GM21529 (cell line): ENCODE measurements at regions not wholly inside any gene's neighbourhood (a gene's known extent, or its start where the extent isn't known, plus 50 kb on each side); places are given as distances from the start of the nearest gene placed in this dataset.

Experiments used
- ATAC-seq: cut with Tn5 transposase; IDR thresholded peaks from one replicate; pipeline ENCODE4 v1.9.1; 2021; ENCODE audit not compliant: unreplicated experiment

DNA sequence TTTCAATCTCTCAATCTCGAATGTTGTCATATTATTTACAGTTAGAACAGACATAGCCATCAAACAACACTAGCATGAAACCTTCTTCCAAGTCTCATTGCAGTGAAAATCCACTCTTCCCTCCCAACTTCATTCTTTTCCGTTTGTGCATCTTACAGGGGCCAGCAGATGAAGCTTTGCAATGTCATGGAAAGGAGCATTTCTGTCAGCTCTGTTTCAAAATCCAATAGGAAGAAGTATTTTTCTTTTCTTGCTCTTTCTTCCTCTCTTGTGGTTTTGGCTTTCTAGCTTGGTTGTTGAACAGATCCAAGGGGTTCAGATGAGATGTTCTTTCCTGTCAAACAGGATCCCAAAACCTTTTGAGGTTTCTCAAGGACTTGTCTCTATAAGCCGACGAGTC, 416.6 kb downstream of the AEBP2 start:
- ATAC-seq: no peak

- no peak for ATAC-seq
Observed at GRCh38 chr12:19856389-19856788, 417.1 kb downstream of the AEBP2 start.

DNA sequence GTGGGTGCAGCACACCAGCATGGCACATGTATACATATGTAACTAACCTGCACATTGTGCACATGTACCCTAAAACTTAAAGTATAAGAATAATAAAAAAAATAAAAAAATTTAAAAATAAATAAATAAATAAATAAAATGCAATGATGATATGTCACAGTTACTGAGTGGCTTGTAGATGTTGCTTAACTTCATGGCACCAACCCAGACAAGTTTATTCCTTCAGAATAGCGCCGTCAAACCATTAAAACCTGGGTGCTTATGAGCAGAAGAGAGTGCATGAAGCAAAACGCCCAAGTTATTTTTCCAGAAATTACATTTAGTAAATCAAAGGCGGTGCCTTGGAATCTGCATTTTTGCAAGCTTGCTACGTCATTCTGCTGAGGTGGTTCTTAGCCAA, 417.9 kb downstream of the AEBP2 start:
- ATAC-seq: no peak

DNA sequence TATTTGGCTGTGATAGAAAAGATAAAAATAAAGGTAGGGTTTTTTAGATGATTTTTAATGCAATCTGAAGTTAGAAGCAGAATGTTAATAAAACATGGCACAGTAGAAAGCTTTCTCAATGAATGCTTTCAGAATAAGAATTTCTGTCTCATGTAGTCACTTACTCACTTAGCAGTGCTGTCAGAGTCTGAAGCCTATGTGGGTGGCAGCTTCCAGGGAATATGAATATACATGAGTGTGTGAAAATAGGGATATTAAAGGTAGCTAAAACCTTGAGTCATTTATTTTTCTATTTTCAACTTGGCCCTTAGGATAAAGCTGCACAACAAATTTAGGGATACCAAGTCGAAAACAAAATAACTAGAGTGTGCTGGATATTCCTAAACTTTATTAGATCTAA, 427.9 kb downstream of the AEBP2 start:
- ATAC-seq: no peak

GRCh38 chr12:19867970-19868369, 428.7 kb downstream of the AEBP2 start:
- ATAC-seq: no peak

DNA sequence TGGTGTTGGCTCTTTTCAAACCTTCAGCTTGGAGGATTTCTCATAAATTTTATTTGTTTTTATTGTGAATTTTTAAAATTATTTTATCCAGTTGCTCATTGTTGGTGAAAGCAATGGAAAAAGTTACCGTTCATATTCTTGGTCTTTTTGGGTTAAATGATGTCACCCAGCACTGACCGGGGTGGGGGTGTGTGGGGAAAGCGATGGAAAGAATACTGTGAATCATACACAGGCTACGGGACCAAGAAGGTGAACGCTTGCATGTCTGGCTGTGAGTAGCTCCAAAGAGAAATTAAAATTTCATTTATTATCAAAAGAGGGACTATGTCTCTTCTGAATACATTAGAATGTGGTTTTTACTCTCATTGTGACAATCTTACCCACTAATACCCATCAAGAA, 430.1 kb downstream of the AEBP2 start:
- no peak for ATAC-seq

GRCh38 chr12:19872621-19873540, 433.6 kb downstream of the AEBP2 start:
- ATAC-seq: no peak

DNA sequence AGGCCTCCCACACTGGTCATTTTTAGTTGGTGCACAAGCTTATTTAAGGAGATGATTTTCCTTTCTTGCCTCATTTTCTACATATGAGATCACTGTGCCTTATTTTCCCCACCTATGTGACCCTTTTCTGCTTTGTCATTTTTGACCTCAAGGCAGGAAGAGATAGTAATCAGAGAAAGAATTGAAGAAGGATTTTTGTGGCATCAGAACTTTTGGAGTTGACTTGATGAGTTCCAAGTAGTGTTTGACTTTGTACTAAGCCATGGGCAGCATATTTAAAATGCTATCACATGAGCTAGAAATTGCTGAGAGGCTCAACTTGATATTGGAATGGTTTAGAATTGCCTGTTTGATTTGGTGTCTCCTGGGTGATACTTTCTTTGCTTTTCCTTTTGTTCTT, 440.8 kb downstream of the AEBP2 start:
- no peak for ATAC-seq

DNA sequence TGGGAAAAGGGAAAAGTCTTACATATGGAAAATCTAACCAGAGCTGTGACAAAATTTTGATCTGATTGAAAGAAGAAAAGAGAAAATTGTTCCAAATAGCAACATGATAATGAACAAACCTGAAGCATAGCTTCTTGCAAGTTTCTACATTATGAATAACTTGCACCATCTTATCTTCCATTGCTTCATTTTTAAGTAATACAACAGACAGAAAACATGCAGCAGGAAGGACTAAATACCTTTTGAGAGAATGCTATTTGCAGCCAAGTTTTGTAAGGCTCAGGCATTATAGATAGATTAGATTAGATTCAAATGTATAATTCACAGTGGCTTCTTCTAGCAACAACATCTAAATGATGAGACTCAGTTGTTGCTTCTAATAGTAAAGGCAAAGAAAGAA, 441.4 kb downstream of the AEBP2 start:
- ATAC-seq: no peak

- ATAC-seq: no peak
Observed at GRCh38 chr12:19882346-19882745, 443.1 kb downstream of the AEBP2 start.

GRCh38 chr12:19884021-19884492, 444.8 kb downstream of the AEBP2 start:
- no peak for ATAC-seq

GRCh38 chr12:19885093-19885812, 446.0 kb downstream of the AEBP2 start:
- ATAC-seq: no peak

DNA sequence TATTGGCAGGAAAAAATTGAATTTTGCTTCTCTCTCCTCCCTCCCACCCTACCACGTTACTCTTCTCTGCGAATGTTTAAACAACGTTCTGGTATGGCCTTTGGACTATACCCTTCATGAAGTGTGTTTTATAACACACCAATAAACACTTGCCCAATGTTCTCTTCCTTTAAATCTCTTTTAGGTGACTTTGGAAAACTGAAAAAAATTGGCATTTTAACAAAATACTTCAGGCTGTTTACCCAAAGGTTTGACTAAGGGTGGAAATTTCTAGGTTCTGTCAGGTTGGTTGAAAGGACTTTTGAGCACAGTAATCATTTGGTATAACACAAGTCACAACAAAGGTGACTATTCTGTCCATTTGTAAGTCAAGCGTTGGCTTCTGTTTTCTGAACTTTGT, 446.8 kb downstream of the AEBP2 start:
- no peak for ATAC-seq

DNA sequence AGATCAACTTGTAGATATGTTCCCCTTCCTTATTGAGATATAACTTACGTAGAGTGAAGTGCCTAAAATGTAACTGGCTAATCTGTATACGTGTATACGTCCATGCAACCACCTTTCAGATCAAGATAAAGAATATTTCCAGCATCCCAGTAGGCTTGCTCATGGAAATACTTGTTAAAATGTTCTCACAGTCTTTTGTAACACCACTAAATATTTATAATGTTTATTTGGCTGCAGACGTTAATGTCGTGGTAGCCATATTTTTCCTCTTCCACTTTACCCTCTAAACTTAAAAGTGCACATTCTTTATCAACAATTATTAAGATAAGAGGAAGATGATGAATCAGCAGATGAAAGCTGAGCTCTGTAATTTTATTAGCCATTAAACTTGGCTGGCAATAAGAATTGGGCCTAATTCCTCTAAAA, 447.4 kb downstream of the AEBP2 start:
- ATAC-seq: no peak

- no peak for ATAC-seq
Observed at GRCh38 chr12:19890024-19890423, 450.7 kb downstream of the AEBP2 start.

DNA sequence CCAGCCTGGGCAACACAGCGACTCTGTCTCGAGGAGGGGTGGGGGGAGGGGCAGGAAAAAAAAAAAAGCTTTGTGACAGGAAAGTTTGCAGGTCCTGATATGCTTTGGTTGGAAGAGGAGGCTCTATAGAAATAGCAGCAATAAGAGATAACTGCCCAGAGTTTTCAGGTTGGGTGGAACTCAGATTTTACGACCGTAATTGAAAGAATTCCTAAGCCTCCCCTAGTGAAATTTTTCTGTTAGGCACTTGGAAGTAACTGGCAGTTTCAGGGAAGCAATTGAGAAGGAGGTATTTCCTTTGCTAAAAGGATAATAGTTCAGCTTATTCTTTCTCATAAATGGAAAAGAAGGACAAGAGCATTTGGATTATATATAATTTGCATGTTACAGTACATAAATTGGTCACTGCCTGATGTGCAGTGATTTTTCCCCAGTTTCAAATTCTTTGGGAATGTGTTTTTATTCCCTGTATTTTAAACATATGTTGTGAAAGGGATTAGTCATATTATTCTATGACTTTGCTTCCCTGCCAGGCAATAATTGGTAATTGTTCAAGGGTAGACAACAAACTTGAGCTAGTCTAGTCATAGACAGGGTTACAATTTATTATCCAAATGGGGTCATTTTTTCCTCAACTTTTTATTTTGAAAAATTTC, 452.8 kb downstream of the AEBP2 start:
- no peak for ATAC-seq

DNA sequence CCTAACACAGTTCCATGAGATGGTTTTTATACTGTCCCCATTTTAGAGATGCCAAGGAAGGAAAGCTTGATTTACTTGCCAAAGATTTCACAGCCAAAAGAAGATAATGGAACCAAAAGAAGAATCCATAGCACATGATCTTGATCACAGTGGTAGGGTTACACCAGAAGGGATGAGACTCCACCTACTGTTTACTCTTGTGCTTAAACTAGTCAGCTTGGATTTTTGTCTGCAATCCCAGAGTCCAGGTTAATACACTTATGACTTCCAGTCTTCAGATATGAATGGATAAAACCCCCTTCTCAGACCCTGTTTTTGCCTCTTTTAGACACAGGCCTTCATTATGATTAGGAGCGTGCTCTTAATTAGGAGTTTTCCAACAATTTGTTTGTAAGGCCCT, 454.2 kb downstream of the AEBP2 start:
- no peak for ATAC-seq

GRCh38 chr12:19894050-19894449, 454.8 kb downstream of the AEBP2 start:
- no peak for ATAC-seq

DNA sequence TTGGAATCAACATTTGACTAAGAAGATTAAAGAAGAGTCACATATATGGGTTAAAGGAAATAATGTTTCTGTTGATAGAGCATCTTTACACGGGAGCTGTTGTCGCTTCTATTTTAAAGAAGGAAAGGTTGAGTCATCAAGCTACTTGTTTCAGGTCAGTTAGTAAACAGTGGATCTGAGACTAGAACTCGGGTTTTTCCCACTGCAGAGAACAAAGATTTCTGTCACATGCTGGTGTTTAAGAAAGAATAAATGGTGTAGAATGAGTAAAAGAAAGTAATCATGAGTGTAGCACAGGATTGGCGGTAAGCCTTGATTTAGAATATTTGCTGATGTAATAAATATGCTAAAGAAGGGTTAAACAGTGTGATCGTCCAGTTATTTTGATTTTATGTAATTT, 455.5 kb downstream of the AEBP2 start:
- peak; percentile 78 for ATAC-seq

DNA sequence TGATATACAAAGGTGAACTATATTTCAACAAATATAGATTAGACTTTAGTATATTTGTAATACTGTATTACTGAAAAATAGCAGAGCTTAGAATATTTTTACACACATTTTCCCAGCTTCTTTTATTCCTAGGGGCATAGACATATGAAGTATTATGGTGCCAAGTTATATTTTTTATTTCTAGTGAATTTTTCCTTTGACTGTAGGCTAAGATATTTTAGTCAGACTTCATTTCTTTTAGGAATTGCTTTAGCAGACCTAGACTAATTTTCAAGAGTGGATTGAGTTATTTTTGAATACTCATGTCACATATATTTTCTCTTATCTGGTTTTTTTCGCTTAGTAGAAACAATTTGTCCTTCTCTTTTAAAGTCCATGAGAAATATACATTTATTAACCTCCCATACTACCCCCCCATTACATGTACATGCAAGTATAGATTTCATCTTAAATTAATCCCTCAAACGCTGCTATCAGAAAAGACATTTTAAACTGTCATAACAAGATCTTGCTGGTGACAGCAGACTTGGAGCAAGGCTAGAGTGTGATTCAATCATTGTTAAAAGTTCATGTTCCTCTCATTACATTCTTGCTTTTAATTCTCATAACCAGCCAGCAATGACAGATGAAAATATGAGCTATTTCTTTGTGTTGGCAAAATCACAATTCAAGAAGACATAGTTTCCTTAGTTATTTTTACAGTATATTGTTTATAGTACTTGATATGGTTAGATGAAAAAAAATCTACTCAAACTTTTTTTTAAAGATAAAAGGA, 456.1 kb downstream of the AEBP2 start:
- no peak for ATAC-seq

DNA sequence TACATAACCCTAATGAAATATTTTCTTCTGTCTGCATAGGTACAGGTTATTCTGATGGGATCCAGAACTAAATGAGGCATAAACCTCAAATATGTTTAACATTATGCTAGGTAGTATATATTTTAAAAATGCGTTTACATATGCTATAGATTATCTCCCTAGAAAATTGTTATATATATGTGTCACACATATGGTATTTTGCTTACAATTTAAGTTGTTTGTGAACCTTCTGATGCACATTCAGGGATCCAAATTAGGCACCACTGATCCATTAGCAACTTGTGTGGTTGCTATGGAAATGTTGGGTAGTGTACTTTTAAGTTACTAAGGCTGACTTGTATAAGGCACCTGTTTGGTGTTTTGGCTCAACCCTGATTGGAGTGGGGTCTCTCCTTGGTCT, 456.7 kb downstream of the AEBP2 start:
- ATAC-seq: no peak
